Tibial nerve (tissue), 4 donors: ENCODE measurements at regions not wholly inside any gene's neighbourhood (a gene's known extent, or its start where the extent isn't known, plus 50 kb on each side); places are given as distances from the start of the nearest gene placed in this dataset.

Experiments
- CTCF ChIP-seq, 5 experiments: fragments of 200-600 bp in 3 of 5; fragments of 450-650 bp in 2 of 5; sonication (generic) in 3 of 5; IDR thresholded peaks; one replicate each; pipeline ENCODE4 v1.5.1; 2016 to 2019; ENCODE audit warnings: antibody characterized with exemption in 5 of 5, mild to moderate bottlenecking in 3 of 5, moderate library complexity in 2 of 5
- EP300 ChIP-seq, 2 donors: sonication (generic); formaldehyde crosslinking; IDR thresholded peaks; one replicate each; pipeline ENCODE4 v1.6.1; 2017; ENCODE audit warnings: antibody characterized with exemption in 2 of 2, mild to moderate bottlenecking in 1 of 2
- POLR2A ChIP-seq, 2 donors: fragments of 450-650 bp; IDR thresholded peaks; one replicate each; pipeline ENCODE4 v1.6.1; 2017; ENCODE audit warnings: antibody characterized with exemption in 2 of 2, mild to moderate bottlenecking in 2 of 2, moderate library complexity in 2 of 2

- TF ChIP-seq EP300 (IDR thresholded peaks at IDR 0.05) (no peak), CTCF (IDR thresholded peaks at IDR 0.05) (no peak), POLR2A (IDR thresholded peaks at IDR 0.05) (no peak)
Measured at GRCh38 chr12:89172224-89172623, 180.1 kb downstream of the DUSP6 start.
